Hematopoietic multipotent progenitor cell treated with erythropoietin and hydrocortisone succinate and interleukin-3 and kit ligand, for 4 days (in vitro differentiated cells): ENCODE measurements at regions not wholly inside any gene's neighbourhood (a gene's known extent, or its start where the extent isn't known, plus 50 kb on each side); places are given as distances from the start of the nearest gene placed in this dataset.
"Not testable (repeated sequence)": the region's sequence is repeated elsewhere in the genome, so short reads cannot be mapped to it uniquely, and the experiment has no call there.

Experiments used
- DNase-seq: peaks from one replicate; pipeline ENCODE4 v3.0.0-alpha.2; 2015

DNA sequence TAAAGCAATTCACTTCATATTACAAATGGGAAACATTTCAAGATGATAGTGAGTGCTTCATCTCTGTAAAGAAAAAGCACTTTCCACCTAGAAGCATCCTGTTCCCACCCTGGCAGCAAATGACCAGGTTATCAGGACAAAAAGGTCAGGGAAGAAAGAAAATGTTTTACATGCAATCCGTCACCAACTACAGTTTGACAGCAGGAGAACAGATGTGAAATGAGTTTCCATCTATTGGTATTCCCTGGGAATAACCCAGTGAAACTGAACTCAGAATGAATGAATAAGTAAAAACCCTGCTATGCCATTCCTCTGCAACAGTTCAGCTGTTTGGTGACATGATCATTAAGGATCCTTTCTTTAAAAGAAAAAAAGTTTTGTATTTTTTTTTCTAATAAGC is 67.6 kb downstream of the HTR1A start:
- DNase-seq, result no peak

DNA sequence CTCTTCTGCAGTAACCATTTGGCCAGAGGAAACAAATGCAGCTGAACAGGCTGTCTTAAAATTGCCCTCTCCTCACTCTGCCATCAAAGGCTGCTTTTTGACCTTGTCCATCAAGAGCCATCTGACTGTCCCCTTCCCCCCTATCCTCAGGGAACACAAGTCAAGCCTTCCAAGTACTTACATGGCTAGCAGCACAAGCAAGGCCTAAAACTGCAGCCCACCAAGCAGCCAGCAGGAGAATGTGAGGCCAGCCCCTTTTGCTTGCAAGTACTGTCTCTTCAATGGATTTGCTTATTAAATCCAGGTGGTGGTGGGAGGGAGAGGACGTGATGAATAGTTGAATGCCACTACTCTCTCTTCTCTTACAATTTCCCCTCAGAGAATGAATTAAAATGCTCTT is 83.5 kb downstream of the HTR1A start:
- DNase-seq, result no peak

DNA sequence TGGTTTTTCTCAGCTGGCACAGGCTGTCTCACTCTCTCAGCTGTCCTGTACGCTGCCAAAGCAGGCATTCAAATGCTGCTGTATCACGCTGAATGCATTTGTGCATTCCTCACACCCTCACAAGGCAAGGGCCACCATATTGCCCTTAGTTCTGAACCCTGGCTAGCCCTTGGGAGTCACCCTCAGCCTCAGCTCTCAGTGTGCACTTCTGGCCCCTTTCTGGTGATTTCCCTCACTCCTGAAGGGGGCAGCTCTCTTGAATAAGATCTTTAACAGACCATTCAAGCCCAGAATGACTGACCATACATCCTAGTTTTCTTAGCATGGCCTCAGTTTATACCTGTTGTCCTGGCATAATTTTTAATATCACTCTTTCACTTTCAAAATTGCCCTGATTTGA is 84.3 kb downstream of the HTR1A start:
- DNase-seq, result no peak

DNA sequence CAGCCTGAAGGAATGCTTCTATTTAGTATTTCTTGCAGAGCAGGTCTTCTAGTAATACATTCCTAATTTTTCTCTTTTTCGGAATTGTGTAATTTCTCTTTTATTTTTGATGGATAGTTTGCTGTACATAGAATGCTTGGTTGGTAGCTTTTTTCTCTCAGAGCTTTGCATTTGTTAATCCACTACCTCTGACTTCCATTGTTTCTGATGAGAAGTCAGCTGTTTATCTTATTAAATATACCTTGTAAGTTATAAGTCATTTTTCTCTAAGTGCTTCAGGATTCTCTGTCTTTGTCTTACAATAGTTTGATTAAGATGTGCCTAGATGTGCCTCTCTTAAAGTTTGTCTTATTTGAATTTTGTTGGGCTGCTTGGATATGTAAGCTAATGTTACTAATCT is 101.9 kb downstream of the HTR1A start:
- DNase-seq, result peak; percentile 2

DNA sequence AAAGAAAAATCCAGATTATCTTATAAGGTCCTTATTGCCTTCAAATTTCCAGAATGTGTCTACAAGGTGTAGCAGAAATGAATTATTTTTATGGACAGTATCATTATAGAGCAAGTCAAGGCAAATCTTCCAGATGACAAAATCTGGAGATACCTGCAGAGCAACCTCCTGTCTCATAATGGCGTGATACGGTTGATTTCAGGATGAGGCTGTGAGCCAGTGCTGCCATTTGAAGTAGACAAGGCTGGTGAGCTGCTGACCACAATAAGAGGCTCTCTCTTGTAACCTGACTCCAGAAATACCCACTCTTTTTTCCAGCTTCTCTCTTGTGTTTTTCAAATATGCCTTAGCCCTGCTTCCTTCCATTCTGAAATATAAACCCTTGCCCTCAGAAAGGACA is 108.2 kb downstream of the HTR1A start:
- DNase-seq, result no peak

DNA sequence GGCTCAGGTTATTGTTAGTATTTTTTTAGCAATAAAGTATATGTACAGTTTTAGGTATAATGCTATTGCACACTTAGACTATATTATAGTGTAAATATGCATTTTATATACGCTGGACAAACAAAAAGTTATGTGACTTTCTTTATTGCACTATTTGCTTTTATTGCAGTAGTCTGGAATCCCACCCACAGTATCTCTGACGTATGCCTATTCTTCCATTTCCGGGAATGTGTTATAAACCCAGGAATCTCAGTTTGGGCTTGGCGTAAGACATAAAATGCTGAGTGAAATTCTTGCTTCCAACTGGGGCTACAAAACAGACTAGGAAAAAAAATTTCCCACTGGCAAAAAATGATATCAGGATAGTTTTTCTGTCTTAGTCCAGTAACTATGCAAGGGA is 119.1 kb downstream of the HTR1A start:
- DNase-seq, result no peak

DNA sequence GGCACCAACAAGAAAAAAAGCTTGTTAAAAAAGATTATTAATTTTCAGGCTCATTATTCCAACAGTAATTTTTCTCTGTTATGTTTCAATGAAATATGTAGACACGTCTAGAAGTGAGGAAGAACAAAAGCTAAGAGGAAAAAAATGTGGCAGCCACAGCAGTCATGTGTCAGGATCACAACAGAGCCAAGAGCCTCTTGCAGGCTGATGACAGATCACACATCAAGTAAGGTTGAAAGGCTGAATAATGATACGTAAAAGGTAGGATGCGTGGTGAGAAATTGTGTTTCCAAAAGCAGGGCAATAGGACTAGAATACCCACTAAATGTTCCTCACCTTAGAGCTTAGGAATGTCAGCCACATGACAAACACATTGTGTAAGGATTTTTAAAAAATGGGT is 124.8 kb downstream of the HTR1A start:
- DNase-seq, result no peak

DNA sequence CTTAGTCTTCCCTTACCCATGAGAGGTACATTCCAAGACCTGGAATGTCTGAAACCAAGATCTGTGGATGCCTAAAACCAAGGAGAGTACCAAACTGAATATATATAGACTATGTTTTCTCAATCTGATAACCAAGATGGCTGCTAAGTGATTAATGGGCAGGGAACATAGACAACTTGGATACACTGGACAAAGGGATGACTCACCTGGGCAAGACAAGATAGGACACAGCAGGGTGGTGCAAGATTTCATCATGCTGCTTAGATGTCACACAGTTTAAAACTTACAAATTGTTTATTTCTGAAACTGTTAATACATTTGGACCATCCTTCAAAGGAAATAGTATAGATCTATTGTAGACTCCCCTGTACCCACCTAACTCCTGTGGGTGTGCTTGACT is 130.9 kb downstream of the HTR1A start:
- DNase-seq, result no peak

DNA sequence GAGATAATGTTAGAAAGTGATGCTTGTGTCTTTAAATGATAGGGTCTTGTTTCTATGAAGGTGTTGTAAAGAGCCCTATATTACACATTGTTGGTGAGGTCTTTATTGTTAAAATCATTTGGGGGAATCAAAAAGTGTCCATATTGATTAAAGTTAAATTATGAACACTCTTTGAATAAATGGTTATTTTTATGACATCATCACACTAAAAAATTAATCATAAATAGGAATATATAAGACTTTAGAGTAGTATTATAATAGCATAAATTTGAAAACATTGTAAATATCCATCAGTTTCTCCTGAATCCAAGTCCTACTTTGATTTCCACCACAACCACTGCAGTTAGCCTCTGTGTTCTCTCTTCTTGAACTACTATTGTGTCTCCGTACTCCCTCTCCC is 136.3 kb downstream of the HTR1A start:
- DNase-seq, result no peak

DNA sequence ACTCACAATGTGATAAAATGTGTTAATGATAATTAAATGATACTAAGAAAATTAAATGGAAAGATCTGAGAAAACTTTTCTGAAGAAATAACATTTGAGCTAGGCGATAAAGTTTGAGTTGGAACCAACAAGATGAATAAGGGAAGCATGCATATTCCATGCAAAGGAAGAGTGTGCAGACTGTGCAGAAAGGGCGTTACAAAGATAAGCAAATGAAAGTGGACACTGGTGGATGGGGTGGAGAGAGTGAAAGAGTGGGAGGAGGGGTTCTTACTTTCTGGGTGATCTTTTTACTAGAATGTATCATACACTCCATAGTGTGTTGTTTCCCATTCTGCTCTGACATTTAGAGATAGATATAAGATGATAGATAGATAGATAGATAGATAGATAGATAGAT is 138.7 kb downstream of the HTR1A start:
- no peak for DNase-seq

DNA sequence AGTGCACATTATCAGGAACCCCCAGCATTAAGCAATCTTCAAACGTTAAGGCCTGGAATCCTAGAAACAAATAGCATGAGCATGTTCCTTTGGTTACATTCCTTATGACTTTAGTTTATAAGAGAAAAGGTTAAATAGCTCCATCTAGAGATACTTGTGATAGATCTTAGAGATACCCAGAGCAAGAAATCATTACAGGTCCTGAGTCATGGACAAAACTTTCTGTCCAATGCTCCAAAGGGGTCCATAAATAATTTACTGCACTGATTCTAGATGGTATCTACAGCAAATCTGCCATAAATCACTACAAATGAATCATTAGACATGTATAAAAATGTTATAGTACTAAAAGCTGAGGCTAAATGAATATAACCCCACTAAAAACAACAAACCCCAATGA is 139.6 kb downstream of the HTR1A start:
- DNase-seq, result peak; percentile 2

DNA sequence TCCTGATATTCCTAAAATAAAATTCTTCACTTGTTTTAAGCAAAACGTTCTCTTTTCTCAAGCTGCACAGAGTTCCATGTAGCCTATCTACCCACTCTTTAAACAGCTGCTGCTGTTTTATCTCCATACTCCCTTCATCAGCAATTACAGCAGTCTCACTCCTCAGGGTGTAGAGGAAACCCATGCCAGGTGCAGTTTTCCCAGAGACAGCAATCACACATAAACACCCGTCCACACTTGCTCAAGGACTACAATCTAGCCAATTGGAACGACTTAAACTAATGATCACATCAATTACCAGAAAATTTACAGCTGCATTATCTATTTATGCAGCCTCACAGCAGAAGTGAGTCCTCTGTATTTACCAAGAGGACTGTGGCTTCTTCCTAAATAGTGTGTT is 141.7 kb downstream of the HTR1A start:
- no peak for DNase-seq

DNA sequence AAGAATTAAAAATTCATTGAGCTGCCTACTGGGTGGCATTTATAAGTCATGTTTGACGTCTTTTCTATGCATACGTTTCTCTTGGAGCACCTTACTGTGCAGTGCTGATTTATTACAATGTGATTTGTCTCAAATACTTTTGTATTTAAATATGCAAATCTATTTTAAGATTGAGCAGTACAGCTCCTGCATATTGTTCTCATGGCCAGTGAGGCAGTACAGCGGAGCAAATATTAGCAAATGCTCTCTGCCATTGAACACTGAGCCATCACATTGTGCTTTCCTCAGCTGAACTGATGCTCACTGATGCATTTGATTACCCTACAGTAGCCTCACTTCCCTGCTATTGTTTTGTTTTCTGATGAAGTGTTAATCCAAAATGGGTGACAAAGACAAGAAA is 149.6 kb downstream of the HTR1A start:
- no peak for DNase-seq

DNA sequence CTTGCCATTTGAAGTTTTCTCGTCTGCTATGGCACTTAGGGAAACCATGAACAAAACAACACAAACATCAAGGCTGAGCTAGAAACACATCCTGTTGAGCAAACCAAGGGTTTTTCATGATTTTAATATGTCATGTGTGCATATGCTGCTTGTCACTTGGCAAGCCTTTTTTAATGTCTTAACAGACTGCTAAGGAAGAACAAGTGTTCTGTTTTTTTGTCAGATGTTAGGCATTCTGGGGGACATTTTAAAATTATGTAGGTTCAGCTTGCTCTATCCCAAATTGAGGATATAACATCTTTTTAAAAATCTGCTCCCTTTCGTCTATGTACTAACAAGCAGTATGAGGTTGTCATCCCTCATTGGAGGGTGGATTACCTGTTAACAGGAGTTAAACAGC is 150.3 kb downstream of the HTR1A start:
- DNase-seq, result no peak

DNA sequence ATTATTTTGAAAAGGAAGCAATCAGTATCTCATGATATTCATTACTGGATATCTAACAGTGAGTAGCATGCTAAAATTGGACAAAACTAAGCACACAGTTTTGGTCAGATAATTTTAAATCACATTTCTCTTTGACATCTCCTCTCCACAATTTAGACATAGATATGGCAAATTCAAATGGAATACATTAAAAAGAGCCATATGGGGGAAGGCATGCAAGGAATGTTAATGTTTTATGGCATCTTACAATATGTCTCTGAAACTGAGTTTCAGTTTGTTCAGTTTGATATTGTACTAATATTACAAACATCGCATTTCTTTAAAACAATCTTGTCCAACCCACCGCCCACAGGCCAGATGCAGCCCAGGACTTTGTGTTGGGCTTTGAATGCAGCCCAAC is 151.0 kb downstream of the HTR1A start:
- DNase-seq, result no peak

DNA sequence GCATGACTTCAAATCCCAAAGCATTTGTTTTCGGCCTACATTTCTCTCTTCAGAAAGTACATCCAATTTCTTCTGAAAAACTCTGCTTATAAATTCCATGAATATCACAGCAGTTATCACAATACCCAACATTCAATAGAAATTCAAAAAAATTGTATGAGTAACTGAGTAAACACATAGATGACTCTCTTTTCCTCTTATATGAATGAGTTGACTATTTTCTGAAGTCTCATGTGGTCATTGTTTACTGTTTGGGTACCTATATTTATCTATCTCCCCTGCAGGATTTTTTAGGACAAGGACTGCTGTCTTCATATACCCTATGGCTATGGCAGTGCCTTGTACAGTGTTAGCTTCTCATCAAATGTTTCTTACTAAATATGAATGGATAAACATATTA is 157.1 kb downstream of the HTR1A start:
- no peak for DNase-seq

DNA sequence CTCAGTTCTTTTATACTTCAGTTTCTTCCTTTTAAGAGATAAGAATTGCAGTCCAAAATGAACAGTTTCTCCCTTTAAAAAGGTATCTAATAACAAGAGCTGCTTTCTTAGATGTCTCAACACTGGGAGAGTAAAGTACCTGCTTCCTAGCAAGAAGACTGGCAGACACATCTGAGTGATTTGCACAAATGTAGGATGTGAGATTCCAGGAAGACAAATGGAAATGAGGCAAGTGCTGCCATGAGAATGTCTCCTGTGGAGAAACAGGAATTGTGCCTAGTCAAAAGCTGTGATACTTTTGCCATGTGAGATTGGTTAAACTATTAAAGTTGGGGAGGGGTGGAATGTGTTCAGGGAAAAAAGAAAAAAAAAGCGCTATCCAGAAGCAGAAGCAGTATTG is 159.1 kb downstream of the HTR1A start:
- DNase-seq, result no peak

DNA sequence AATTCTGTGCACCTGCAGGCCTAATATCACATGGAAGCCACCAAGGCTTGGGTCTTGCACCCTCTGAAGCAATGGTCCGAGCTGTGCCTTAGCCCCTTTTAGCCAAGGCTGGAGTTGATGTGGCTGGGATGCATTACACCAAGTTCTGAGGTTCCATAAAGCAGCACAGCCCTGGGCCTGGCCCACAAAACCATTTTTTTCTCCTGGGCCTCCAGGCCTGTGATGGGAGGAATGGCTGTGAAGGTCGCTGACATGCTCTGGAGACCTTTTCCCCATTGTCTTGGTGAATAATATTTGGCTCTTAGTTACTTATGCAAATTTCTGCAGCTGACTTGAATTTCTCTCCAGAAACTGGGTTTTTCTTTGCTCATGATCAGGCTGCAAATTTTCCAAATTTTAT is 167.3 kb downstream of the HTR1A start:
- DNase-seq, result no peak

DNA sequence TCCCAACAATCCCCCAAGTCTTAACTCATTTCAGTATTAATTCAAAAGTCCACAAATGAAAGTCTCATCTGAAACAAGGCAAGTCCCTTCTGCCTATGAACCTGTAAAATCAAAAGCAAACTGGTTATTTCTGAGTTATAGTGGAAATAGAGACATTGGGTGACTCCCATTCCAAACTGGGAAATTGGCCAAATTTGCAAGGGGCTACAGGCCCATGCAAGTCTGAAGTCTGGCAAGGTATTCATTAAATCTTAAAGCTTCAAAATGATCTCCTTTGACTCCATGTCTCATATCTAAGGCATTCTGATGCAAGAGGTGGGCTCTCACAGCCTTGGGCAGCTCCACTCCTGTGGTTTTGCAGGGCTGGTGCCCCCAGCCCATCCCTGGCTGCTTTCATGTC is 167.9 kb downstream of the HTR1A start:
- DNase-seq, result no peak

DNA sequence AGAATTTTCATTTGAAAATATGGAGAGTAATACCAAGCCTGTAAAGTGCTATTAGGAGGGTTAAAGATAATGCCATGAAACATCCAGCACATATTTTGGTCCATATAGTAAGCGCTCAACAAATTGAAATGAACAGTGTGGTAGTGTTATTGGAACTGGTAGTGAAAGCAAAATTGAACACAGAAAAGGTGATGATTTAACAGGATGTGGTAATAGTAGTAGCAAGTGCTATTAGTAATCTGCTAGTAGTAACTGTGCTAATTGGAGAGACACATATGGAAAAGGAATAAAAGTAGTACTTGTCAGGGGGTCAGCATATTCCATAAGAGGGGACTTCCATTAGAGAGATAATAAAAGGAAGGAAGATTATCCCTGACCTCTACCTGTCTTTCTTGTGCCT is 187.3 kb downstream of the HTR1A start:
- no peak for DNase-seq

DNA sequence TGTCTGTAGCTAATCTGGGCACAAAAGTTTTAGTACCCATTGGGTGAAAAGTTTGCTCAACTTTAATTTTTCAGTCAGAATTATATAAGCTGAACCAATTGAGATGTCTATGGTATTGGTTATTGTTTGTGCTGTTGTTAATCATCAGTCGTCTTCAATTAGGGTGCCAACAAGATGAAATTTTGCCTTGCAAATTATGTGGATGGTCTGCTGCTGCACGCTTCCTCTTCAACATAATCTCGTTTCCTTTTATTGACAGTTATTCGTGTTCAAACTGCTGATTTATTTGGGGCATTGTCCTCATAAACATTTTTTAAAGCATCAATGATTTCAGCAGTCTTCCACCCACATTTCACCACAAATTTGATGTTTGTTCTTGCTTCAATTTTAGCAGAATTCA is 194.0 kb downstream of the HTR1A start:
- DNase-seq, result no peak

DNA sequence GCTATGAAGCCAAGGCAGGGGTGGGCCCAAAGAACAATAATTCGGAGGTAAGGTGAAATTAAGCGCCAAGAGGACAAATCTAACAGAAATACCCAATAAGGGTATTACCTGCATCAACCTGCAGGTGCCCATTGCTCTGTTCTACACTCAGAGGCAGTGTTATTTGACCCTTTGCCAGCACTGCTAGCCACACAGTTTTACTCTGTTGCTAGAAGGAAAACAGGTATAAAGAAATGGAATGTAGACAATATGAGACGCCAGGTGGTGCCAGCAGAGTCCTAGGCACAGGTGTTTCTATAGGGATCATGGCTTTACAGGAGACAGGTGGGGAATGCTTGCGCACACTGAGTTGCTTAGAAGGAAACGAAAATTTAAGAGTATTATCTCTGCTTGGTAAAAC is 201.3 kb downstream of the HTR1A start:
- DNase-seq, result no peak

DNA sequence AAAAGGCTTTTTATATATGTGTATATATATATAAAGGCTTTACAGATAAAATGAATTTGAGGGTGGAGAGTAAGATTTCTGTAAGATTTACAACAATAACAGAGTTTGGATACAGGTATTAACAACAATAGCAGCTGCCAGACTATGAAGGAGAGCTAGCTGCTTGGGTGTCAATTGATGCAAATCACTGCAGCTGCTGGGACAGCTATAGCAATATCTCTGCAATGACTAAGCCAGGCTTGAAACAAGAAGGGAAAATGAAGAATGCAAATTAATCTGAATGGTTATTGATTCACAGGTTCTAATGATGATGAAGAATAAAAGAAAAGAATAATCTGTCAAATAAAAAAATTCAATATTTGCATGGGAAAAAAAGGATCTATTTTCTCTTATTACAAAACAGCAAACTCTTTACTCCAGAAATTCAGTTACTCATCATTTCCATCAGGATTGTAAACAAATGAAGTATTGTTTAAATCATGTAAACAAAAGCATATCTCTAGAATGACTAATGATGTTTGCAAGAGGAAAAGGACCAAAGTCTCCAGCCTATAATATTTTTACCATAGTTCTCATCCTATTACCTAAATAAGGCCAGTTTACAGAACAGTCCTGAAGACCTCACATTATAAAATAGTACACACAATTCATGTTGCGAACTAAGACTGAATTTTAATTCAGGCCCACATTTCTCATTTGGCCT is 219.0 kb downstream of the HTR1A start:
- no peak for DNase-seq

DNA sequence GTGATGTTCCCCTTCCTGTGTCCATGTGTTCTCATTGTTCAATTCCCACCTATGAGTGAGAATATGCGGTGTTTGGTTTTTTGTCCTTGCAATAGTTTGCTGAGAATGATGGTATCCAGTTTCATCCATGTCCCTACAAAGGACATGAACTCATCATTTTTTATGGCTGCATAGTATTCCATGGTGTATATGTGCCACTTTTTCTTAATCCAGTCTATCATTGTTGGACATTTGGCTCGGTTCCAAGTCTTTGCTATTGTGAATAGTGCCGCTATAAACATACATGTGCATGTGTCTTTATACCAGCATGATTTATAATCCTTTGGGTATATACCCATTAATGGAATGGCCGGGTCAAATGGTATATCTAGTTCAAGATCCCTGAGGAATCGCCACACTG is 229.4 kb downstream of the HTR1A start:
- not testable (repeated sequence) for DNase-seq

DNA sequence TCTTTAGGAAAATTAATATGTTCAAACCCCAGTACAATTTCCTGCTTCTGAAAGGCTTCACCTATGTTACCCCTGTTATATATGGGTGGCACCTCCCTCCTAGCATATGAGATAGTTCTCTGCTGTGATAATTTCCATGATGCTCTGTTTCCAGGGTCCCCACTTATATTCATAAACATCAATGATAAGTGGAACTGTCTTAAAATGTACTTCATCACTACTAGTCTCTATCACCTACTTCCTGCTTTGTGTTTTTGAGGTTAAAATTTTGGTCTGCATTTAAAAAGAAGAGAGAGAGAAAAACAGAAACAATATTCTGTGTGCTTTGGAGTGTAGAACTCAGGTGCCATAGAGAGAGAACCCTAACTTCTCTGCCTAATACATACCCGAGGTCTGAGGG is 234.7 kb downstream of the HTR1A start:
- DNase-seq, result no peak

DNA sequence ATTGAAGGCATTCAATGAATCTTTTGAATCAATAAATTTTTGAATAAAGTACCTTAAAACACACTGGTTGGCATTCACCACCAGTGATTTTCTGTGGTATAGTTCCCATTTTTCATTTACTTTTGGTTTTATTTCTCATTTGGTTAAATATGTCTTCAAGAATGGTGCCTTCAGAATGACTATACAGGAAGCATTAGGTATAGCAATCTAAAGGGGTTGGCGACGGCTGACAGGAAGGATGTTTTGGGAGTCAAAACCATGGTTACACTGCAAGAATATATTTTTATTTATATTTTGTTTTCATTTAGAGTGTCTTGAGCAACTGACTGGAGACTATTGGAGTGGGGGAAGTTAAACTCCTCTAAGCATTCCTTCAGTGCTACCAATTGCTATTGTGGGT is 235.7 kb downstream of the HTR1A start:
- DNase-seq, result no peak
